IPS-15b (cell line): ENCODE measurements at regions not wholly inside any gene's neighbourhood (a gene's known extent, or its start where the extent isn't known, plus 50 kb on each side); places are given as distances from the start of the nearest gene placed in this dataset.

Experiments used
- H3K27me3 ChIP-seq: one replicate; pipeline ENCODE4 v1.6.1; 2013; ENCODE audit warnings: low read length; ENCODE audit not compliant: control insufficient read depth, insufficient read depth
- H3K36me3 ChIP-seq: one replicate; pipeline ENCODE4 v1.6.1; 2013; ENCODE audit warnings: low read length; ENCODE audit not compliant: control insufficient read depth, insufficient read depth
- H3K4me1 ChIP-seq: one replicate; pipeline ENCODE4 v1.6.1; 2013; ENCODE audit warnings: mild to moderate bottlenecking, low read length; ENCODE audit not compliant: control insufficient read depth, insufficient read depth
- H3K4me3 ChIP-seq: one replicate; pipeline ENCODE4 v1.5.1; 2013; ENCODE audit warnings: low read depth, low read length
- H3K9ac ChIP-seq: one replicate; pipeline ENCODE4 v1.6.1; 2013; ENCODE audit warnings: low read depth, mild to moderate bottlenecking, low read length
- H3K9me3 ChIP-seq: one replicate; pipeline ENCODE4 v1.6.1; 2013; ENCODE audit warnings: mild to moderate bottlenecking, low read length; ENCODE audit not compliant: control insufficient read depth, insufficient read depth

DNA sequence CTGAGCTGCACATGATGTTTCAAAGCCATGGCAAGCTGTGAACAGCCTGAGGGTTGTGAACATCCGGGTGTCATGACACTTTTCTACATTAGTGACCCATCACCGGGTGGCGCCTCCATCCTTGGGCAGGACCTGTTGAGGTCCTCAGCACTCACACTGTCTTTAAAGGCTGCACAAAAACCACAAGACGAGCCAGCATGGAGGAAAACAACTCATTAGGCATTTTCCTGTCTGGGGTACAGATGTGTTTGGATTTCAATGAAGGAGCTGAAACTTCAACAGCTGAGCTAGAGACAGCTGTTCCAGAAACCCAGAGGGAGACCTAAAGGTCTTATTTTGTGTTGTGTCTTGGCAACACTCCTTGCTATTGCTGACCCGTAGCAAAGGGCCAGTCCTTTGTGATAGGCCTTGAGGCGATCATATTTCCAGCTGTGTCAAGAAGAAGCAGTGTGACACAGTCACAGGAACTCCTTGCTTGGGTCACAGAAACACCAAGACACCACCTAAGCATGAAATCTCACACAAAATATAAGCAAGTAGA is 151.8 kb upstream of the VLDLR start:
- Histone ChIP-seq H3K4me1 (no peaks in the 10 kb centered on the region), H3K36me3 (no peaks in the 10 kb centered on the region), H3K4me3 (no peak overlapping the region), H3K9me3 (no peaks in the 10 kb centered on the region), H3K27me3 (no peaks in the 10 kb centered on the region), H3K9ac (no peak overlapping the region)

DNA sequence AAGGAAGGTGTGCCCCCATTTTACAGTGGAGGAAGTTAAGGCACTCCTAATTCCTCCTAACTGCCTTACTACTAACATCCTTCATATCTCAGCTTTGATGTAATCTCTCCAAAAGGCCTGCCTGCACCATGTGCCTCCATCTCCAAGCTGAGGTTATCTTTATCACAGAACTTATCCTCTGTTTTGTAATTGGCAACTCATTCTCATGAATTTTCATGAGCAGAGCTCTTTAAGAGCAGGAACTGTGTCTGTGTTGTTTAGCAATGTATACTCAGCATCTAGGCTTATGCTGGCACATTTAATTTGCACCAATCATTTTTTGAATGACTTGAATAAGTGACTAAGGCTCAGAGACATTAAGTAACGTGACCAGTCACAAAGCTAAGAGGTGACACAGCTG is 147.9 kb upstream of the VLDLR start:
- Histone ChIP-seq H3K4me3 (no peak overlapping the region), H3K9ac (no peak overlapping the region), H3K4me1 (peaks cover 5% of the 10 kb centered on the region), H3K36me3 (no peaks in the 10 kb centered on the region), H3K27me3 (no peaks in the 10 kb centered on the region), H3K9me3 (no peaks in the 10 kb centered on the region)

DNA sequence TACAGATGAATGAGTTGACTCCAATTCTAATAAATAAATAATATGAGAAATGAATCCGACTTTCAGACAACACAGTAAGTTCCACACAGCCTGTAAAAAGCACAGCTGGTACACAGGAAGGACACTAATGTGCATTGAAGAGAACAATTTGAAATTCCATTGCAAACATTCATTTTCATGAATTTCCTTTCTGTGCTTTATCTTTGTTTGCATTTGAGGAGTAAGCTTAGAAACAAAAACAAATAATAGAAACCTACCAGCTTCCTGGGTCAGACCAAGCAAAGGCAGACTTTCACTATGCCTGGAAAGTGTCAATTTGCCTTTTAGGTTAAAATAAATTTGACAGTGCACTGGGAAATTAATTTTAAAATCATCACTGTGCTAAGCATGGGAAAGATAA is 143.8 kb upstream of the VLDLR start:
- Histone ChIP-seq H3K4me1 (peaks cover 5% of the 10 kb centered on the region), H3K9me3 (no peaks in the 10 kb centered on the region), H3K27me3 (no peaks in the 10 kb centered on the region), H3K9ac (no peak overlapping the region), H3K4me3 (no peak overlapping the region), H3K36me3 (no peaks in the 10 kb centered on the region)

DNA sequence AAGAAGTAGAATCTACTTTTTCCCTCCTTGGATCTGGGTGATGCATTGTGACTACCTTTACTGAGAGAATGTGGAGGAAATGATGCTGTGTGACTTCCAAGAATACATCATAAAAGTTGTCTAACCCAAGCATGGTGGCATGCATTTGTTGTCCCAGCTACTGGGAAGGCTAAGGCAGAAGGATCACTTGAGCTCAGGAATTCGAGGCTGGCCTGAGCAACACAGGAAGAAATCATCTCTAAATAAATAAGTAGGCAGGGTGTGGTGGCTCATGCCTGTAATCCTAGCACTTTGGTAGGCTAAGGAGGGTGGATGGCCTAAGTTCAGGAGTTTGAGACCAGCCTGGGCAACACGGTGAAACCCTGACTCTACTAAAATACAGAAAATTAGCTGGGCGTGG is 143.2 kb upstream of the VLDLR start:
- no peaks in the 10 kb centered on the region for H3K27me3 ChIP-seq
- peaks cover 5% of the 10 kb centered on the region for H3K4me1 ChIP-seq
- no peaks in the 10 kb centered on the region for H3K36me3 ChIP-seq
- H3K4me3 ChIP-seq: no peak overlapping the region
- H3K9me3 ChIP-seq: no peaks in the 10 kb centered on the region
- no peak overlapping the region for H3K9ac ChIP-seq

DNA sequence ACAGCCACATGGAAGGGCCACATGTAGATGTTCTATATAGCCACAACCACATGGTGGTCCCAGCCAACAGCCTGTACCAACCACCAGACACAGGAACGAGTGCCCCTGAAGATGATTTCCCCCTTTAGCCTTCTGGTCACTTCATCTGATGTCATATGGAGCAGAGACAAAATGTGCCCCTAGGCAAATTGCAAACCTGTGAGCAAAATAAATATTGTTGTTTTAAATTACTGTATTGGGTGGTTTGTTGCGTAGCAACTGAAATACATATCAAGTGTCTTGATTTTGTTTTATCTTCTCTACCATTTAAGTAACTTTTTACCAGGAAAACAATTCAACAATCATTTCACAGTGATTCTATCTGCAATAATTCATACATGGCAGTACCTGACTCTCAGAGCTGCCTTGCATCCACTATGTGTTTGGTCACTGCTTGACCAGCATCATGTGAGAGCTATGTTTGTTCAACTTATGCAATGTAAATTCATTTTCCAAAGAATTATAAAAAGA is 142.5 kb upstream of the VLDLR start:
- Histone ChIP-seq H3K4me1 (peaks cover 5% of the 10 kb centered on the region), H3K27me3 (no peaks in the 10 kb centered on the region), H3K9me3 (no peaks in the 10 kb centered on the region), H3K4me3 (no peak overlapping the region), H3K36me3 (no peaks in the 10 kb centered on the region), H3K9ac (no peak overlapping the region)

DNA sequence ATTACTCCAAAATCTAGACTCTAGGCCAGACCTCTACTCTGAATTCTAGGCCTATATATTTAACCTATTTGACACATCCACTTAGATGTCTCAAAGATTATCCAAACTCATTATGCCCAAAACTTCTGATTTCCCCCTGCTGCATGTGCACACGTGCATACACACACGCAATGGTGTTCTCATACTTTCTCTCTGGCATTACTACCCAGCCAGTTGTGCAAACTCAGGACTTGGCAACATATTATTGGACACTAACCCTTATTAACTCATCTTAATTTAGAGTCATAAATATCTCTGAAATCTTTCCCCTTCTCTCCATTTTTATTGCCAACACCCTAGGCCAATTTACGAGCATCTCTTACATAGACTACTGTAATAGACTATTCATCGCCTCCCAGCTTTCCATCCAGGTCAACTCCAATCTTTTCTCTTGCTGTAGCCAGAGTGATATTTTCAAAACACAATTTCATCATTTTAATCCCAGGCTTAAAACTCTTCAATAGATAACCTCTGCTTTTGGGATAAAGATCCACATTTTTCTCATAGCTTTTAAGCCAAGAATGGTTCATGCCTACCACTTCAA is 141.2 kb upstream of the VLDLR start:
- no peak overlapping the region for H3K4me3 ChIP-seq
- peaks cover 5% of the 10 kb centered on the region for H3K4me1 ChIP-seq
- no peaks in the 10 kb centered on the region for H3K27me3 ChIP-seq
- no peak overlapping the region for H3K9ac ChIP-seq
- no peaks in the 10 kb centered on the region for H3K36me3 ChIP-seq
- no peaks in the 10 kb centered on the region for H3K9me3 ChIP-seq

DNA sequence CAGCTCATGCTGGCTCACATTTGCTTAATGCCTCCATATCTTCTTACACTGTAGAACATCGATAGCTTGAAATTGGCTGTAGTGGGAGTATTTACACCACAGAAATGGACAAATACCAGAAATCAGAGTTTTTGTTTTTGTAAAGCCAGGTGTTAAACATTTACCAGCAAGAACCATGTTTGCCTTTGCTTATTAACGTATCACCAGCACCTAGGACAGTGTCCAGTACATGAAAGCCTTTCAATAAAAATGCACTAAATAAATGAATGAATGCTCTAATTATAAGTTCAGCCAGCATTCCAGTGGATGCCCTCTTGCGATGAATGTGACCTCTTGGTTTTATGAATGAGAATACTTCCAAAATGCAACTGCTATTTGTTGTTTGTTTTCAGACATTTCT is 140.4 kb upstream of the VLDLR start:
- H3K9ac ChIP-seq: no peak overlapping the region
- peaks cover 5% of the 10 kb centered on the region for H3K4me1 ChIP-seq
- H3K9me3 ChIP-seq: no peaks in the 10 kb centered on the region
- H3K36me3 ChIP-seq: no peaks in the 10 kb centered on the region
- H3K27me3 ChIP-seq: no peaks in the 10 kb centered on the region
- no peak overlapping the region for H3K4me3 ChIP-seq

DNA sequence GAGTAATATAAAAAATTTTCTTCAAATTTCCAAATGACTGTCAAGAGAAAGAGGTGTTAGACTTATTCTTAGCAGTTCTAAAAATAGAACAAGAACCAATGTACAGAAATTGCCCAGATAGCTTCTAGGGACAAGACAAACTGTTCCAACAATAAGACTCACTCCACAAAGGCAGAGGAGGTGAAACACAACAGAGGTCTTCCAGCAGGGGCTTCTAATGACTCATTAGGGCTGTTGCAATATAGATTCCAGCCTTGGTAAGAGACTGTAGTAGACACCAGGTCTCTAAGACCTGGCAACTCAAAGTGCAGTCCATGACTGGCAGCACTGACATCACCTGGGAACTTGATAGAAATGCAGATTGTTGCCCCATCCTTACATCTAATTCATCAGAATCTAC is 134.6 kb upstream of the VLDLR start:
- H3K27me3 ChIP-seq: no peaks in the 10 kb centered on the region
- H3K36me3 ChIP-seq: no peaks in the 10 kb centered on the region
- H3K4me1 ChIP-seq: no peaks in the 10 kb centered on the region
- H3K4me3 ChIP-seq: no peak overlapping the region
- H3K9me3 ChIP-seq: no peaks in the 10 kb centered on the region
- no peak overlapping the region for H3K9ac ChIP-seq

DNA sequence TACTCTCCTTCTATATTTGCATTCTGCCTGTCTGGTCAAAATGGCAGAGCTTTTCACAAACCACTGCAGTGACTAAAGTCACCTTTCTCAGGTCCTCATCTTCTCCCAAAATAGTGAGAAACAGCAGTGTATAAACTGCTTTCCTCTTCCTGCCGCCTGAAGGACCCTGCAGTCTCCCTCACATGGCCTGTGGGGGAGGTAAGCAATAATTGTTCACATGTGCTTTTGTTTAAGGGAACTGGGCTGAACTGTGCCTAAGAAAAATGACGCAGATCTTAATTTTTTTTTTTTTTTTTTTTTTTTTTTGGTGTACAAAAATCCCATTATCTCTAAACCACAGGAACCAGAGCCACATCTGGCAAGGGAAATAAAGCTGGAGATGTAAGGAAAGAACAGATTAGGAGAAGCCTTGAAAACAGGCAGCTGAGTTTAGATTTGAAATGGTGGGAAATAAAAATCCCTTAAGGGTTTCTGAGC is 131.7 kb upstream of the VLDLR start:
- Histone ChIP-seq H3K9me3 (no peaks in the 10 kb centered on the region), H3K4me1 (peaks cover 6% of the 10 kb centered on the region), H3K36me3 (no peaks in the 10 kb centered on the region), H3K4me3 (no peak overlapping the region), H3K27me3 (no peaks in the 10 kb centered on the region), H3K9ac (no peak overlapping the region)

DNA sequence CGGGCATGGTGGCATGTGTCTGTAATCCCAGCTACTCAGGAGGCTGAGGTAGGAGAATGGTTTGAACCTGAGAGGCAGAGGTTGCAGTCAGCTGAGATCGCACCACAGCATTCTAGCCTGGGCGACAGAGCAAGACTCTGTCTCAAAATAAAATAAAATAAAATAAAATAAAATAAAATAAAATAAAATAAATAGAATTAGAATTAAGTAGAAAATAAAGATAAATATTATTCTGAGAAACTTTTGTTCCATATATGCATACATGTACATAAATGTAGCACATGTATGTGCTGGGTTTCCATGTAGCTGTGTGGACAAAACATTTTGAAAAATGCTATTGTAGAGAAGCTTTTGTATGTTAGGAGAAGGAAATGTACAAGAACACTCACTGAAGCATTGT is 129.4 kb upstream of the VLDLR start:
- no peaks in the 10 kb centered on the region for H3K27me3 ChIP-seq
- peaks cover 9% of the 10 kb centered on the region for H3K4me1 ChIP-seq
- H3K9ac ChIP-seq: no peak overlapping the region
- no peaks in the 10 kb centered on the region for H3K36me3 ChIP-seq
- H3K9me3 ChIP-seq: no peaks in the 10 kb centered on the region
- no peak overlapping the region for H3K4me3 ChIP-seq

DNA sequence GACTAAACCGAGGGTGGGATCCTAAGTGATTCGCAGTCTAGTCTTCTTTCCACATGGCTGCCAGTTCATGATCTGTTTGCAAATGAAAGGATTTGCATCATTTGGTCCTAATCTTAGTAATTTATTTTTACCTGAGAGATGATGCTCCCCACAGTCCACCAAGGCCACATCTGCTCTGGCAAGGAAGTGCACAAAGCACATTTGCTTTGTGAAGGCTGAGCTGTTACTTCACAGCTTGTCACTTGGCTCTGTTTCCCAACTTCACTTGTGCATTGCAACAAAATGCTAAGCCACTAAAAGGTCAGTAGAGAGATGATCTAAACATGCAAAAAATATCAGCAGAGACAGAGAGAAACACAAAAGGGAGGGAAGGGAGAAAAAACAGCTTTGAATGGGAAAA is 128.5 kb upstream of the VLDLR start:
- Histone ChIP-seq H3K27me3 (no peaks in the 10 kb centered on the region), H3K36me3 (no peaks in the 10 kb centered on the region), H3K4me1 (peaks cover 9% of the 10 kb centered on the region), H3K9ac (no peak overlapping the region), H3K4me3 (no peak overlapping the region), H3K9me3 (no peaks in the 10 kb centered on the region)

DNA sequence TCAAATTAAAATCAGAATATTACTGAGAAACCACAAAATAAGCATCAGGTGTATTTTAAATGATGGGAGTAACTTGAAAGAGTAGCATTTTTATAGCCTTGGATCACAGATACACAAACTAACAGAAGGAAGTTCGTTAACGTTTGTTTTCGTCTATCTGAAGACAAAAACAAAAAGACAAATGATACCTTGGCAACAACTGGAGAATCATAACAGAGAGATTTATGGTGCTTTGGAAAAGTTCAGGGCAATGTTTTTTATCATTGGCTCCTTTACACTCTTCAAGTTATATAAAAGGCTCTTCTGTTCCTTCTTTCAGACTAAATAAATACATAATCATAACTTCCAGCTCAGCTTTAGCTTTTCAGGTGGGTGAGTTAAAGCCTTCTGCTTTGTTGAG is 128.1 kb upstream of the VLDLR start:
- H3K4me1 ChIP-seq: peaks cover 9% of the 10 kb centered on the region
- H3K36me3 ChIP-seq: no peaks in the 10 kb centered on the region
- H3K9me3 ChIP-seq: no peaks in the 10 kb centered on the region

More for the DNA sequence above, 128.1 kb upstream of the VLDLR start:
- H3K4me3 ChIP-seq: no peak overlapping the region
- no peaks in the 10 kb centered on the region for H3K27me3 ChIP-seq
- H3K9ac ChIP-seq: no peak overlapping the region
